AG10803 (cell line): ENCODE measurements at regions not wholly inside any gene's neighbourhood (a gene's known extent, or its start where the extent isn't known, plus 50 kb on each side); places are given as distances from the start of the nearest gene placed in this dataset.

Experiments used
- DNase-seq: peaks from one replicate; pipeline ENCODE4 v3.0.0; 2010; ENCODE audit warnings: low read depth
- H3K4me3 ChIP-seq: 2 replicates; pipeline ENCODE4 v1.5.1; 2011; ENCODE audit warnings: mild to moderate bottlenecking, low read length, control low read depth
- CTCF ChIP-seq: conservative IDR thresholded peaks from 2 replicates; pipeline ENCODE4 v1.5.1; 2011; ENCODE audit warnings: mild to moderate bottlenecking, low read length, control low read depth, inconsistent platforms

- TF ChIP-seq CTCF = no peak
- DNase-seq = peak; percentile 81
- H3K4me3 ChIP-seq = no peak overlapping the region
Observed at GRCh38 chr12:115323223-115323905, 639.4 kb upstream of the TBX3 start.

GRCh38 chr12:115322275-115322674 lies 638.3 kb upstream of the TBX3 start:
- no peak overlapping the region for H3K4me3 ChIP-seq
- DNase-seq = peak; percentile 71
- TF ChIP-seq CTCF = no peak

DNA sequence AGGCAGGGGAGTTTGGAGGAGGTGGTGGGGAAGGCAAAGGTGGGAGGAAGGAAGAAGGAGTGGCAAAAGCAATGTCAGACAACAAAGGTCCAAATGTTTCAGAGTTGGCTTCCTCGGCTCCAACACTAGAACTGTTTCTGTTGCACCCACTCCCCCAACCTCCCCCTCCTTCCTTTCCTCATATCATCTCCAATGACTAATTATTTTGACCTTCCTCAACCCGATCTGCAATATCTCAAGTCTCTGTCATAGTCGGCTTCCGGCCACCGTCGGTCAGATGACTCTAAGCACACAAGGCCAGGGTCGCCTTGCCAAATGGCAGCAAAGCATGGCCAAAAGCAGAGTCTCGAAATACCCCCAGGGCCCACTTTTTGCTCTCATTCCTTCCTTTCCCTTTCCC lies 637.0 kb upstream of the TBX3 start:
- no peak for DNase-seq
- H3K4me3 ChIP-seq = no peak overlapping the region
- no peak for TF ChIP-seq CTCF

GRCh38 chr12:115320451-115320850 lies 636.5 kb upstream of the TBX3 start:
- no peak for DNase-seq
- no peak overlapping the region for H3K4me3 ChIP-seq
- no peak for TF ChIP-seq CTCF

DNA sequence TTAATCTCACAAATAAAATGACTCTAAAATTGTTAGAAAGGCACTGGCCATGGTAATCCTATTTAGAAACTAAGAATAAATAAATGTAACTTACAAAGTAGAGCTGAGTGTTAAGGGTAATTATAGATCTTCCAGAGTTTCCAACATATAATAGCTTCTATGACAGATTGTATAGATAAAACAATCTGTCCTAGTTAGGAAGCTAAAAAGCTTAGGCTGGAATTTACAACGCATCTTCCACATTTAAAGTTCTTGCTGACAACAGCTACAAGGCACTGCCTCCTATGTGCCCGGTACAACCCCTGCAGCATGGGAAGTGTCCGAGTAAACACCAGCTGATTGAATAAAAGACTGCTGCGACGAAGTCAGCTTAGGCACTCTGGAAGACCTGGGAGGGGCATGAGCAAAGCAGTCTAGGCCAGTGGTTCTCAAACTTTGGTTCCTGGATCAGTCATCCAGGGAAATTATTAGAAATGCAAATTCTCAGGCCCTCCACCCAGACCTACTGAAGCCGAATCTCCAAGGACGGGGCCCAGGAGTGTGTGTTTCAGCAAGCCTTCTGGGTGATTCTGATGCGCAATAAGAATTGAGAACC lies 635.6 kb upstream of the TBX3 start:
- H3K4me3 ChIP-seq = no peak overlapping the region
- DNase-seq = no peak
- no peak for TF ChIP-seq CTCF

- H3K4me3 ChIP-seq = no peak overlapping the region
- peak; percentile 63 for DNase-seq
- no peak for TF ChIP-seq CTCF
Observed at GRCh38 chr12:115313929-115314328, 630.0 kb upstream of the TBX3 start.

- no peak overlapping the region for H3K4me3 ChIP-seq
- no peak for TF ChIP-seq CTCF
- DNase-seq = no peak
Observed at GRCh38 chr12:115312901-115313300, 628.9 kb upstream of the TBX3 start.
